IMR-90 (cell line): ENCODE measurements at regions not wholly inside any gene's neighbourhood (a gene's known extent, or its start where the extent isn't known, plus 50 kb on each side); places are given as distances from the start of the nearest gene placed in this dataset.

ENCODE experiments used
- CEBPB ChIP-seq: IDR thresholded peaks from 2 replicates; pipeline ENCODE4 v1.6.1; 2012; ENCODE audit warnings: low read depth, low read length, improper control_type of control experiment
- CHD1 ChIP-seq: IDR thresholded peaks from 2 replicates; pipeline ENCODE4 v1.6.1; 2012; ENCODE audit warnings: low read depth, low read length, improper control_type of control experiment
- CTCF ChIP-seq: conservative IDR thresholded peaks from 2 replicates; pipeline ENCODE4 v1.5.1; 2012; ENCODE audit warnings: mild to moderate bottlenecking, low read depth, low read length, improper control_type of control experiment
- FOS ChIP-seq: fragments of 150-350 bp; IDR thresholded peaks from 2 replicates; pipeline ENCODE4 v1.6.1; 2016; ENCODE audit warnings: low read depth, low read length
- MAFK ChIP-seq: IDR thresholded peaks from 2 replicates; pipeline ENCODE4 v1.6.1; 2012; ENCODE audit warnings: low read depth, low read length, improper control_type of control experiment
- MXI1 ChIP-seq: IDR thresholded peaks from 2 replicates; pipeline ENCODE4 v1.6.1; 2012; ENCODE audit warnings: low read depth, mild to moderate bottlenecking, low read length, moderate library complexity, borderline replicate concordance
- POLR2A ChIP-seq: IDR thresholded peaks from 2 replicates; pipeline ENCODE4 v1.6.1; 2012; ENCODE audit warnings: mild to moderate bottlenecking, low read depth, low read length
- RAD21 ChIP-seq: IDR thresholded peaks from 2 replicates; pipeline ENCODE4 v1.6.1; 2012; ENCODE audit warnings: low read length, improper control_type of control experiment
- SMC3 ChIP-seq: fragments of 150-350 bp; IDR thresholded peaks from 2 replicates; pipeline ENCODE4 v1.6.1; 2016; ENCODE audit warnings: low read depth, mild to moderate bottlenecking, antibody characterized with exemption, low read length, moderate library complexity
- USF2 ChIP-seq: fragments of 150-350 bp; IDR thresholded peaks from 2 replicates; pipeline ENCODE4 v1.6.1; 2017; ENCODE audit warnings: mild to moderate bottlenecking, antibody characterized with exemption, low read length, low read depth

- TF ChIP-seq RAD21: no peak
- TF ChIP-seq CTCF: no peak
- no peak for TF ChIP-seq CEBPB
- TF ChIP-seq POLR2A: no peak
- no peak for TF ChIP-seq SMC3
- TF ChIP-seq CHD1: no peak
- no peak for TF ChIP-seq MAFK
- no peak for TF ChIP-seq FOS
- TF ChIP-seq USF2: no peak
- TF ChIP-seq MXI1: no peak
These were observed 383.6 kb upstream of the NR2F2 start for GRCh38 chr15:95946926-95947325.
